Activated T-cell treated with anti-CD3 and anti-CD28 coated beads, Interleukin-2, amount 50 U/mL, for 72 hours (primary cell): ENCODE measurements at regions not wholly inside any gene's neighbourhood (a gene's known extent, or its start where the extent isn't known, plus 50 kb on each side); places are given as distances from the start of the nearest gene placed in this dataset.
"Not testable (repeated sequence)": the region's sequence is repeated elsewhere in the genome, so short reads cannot be mapped to it uniquely, and the experiment has no call there.

Experiments
- ATAC-seq, 2 donors: fragments of 150-1000 bp; cut with Tn5 transposase; replicated peaks in 1 of 2; 2 replicates each; pipeline ENCODE4 v1.10.0; 2021; ENCODE audit warnings: moderate library complexity in 2 of 2, mild to moderate bottlenecking in 1 of 2
- DNase-seq, 2 donors: peaks; one replicate each; pipeline ENCODE4 v3.0.0; 2021 to 2022; ENCODE audit warnings: mixed read lengths in 1 of 2
- H3K27ac Mint-ChIP-seq: one replicate; pipeline ENCODE4 v1.8.0; 2022; ENCODE audit warnings: mild to moderate bottlenecking, moderate library complexity, mixed read lengths
- H3K27me3 Mint-ChIP-seq: one replicate; pipeline ENCODE4 v1.8.0; 2022; ENCODE audit warnings: low read depth, mixed read lengths
- H3K36me3 Mint-ChIP-seq, 2 donors: one replicate each; pipeline ENCODE4 v1.8.0; 2022; ENCODE audit warnings: mixed read lengths in 2 of 2, mild to moderate bottlenecking in 1 of 2; ENCODE audit not compliant: insufficient read depth in 2 of 2
- H3K4me1 Mint-ChIP-seq: one replicate; pipeline ENCODE4 v1.8.0; 2022; ENCODE audit warnings: low read depth, mixed read lengths
- H3K4me3 Mint-ChIP-seq, 2 donors: one replicate each; pipeline ENCODE4 v1.8.0; 2022; ENCODE audit warnings: mild to moderate bottlenecking in 2 of 2, mixed read lengths in 2 of 2, moderate library complexity in 2 of 2
- H3K9me3 Mint-ChIP-seq, 2 donors: one replicate each; pipeline ENCODE4 v1.8.0; 2022; ENCODE audit warnings: mixed read lengths in 2 of 2

DNA sequence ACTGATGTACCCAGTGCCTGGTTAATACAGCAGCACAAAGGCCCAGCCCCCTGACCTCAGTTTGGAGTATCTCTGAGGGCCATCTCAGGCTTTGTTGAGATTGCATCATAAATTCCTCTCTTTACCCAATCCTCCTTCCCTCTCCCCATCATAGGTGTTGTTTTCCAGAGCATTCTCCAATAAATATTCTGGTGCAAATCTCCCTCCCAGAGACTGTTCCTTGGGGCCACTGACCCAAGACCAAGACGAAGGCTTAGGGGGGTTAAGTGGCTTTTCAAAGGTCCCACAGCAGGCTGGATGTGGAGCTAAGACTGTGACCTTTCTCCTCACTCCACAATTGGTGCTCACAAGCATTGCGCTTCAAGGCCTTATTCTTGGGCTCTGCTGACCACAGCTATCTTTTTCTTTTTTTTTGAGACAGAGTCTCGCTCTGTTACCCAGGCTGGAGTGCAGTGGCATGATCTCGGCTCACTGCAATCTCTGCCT lies 72.4 kb upstream of the ZMYND8 start:
- H3K36me3 Mint-ChIP-seq, result peaks cover 7 to 10% of the 10 kb centered on the region in 2 donors
- peak overlapping the region; percentile 28 for H3K27ac Mint-ChIP-seq
- peaks cover 3% of the 10 kb centered on the region for H3K4me1 Mint-ChIP-seq
- no peaks in the 10 kb centered on the region for H3K27me3 Mint-ChIP-seq
- ATAC-seq (no peak), DNase-seq (no peak)
- no peak overlapping the region for H3K4me3 Mint-ChIP-seq
- H3K9me3 Mint-ChIP-seq, result peaks cover 5 to 9% of the 10 kb centered on the region in 2 donors

DNA sequence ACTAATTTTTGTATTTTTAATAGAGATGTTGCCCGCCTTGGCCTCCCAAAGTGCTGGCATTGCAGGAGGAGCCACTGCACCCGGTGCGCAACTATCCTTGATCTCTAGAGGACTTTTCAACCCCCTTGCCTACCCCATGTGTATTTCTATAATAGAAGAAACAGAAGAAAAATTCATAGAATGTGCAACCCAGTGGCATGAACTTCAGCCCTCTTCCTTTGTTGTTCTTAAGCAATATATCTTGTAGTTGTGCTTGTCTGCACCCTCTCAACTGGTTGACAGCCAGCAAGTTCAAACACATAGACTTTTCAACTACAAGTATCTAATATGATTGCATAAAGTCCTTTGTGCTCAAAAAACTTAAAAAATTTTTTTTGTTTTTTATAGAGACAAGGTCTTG lies 72.3 kb upstream of the NCOA3 start:
- H3K27me3 Mint-ChIP-seq, result no peaks in the 10 kb centered on the region
- peaks cover 8% of the 10 kb centered on the region for H3K4me1 Mint-ChIP-seq
- H3K9me3 Mint-ChIP-seq, result peaks cover 5 to 9% of the 10 kb centered on the region in 2 donors
- H3K4me3 Mint-ChIP-seq, result no peak overlapping the region
- peak overlapping the region; percentile 28 for H3K27ac Mint-ChIP-seq
- ATAC-seq (no peak), DNase-seq (no peak)
- H3K36me3 Mint-ChIP-seq, result peaks cover 7 to 10% of the 10 kb centered on the region in 2 donors

DNA sequence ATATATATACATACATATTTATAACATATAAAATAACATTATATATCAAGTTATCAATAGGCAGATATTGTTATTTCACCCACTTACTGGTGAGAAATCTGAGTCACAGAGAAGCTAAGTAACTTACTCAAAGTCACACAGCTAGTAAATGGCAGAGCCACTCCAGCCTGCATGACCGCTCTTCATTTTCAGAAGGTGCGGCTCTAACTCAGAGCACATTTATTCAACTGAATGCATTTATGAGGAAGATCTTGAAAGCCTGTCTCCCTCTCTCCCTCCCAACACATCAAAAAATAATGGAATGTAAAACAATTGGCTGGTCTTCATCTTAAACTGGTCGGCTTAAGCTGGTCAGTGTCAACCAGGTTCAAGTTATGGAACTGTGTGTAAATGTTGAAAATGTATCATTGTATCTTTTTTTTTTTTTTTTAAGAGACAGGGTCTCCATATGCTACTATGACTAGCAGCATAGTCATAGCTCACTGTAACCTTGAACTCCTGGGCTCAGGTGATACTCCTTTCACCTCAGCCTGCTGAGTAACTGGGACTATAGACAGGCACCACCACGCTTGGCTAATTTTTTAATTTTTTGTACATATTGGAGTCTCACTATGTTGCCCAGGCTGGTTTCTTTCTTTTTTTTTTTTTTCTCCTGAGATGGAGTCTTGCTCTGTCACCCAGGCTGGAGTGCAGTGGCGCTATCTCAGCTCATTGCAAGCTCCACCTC lies 70.7 kb upstream of the NCOA3 start:
- Mint-ChIP-seq H3K9me3 (peaks cover 5 to 9% of the 10 kb centered on the region in 2 donors), H3K27ac (no peak overlapping the region), H3K27me3 (no peaks in the 10 kb centered on the region), H3K4me3 (no peak overlapping the region), H3K36me3 (peaks cover 7 to 10% of the 10 kb centered on the region in 2 donors), H3K4me1 (peaks cover 9% of the 10 kb centered on the region)
- DNase-seq (no peak), ATAC-seq (peak in 1 of 2 donors; percentile 39)

DNA sequence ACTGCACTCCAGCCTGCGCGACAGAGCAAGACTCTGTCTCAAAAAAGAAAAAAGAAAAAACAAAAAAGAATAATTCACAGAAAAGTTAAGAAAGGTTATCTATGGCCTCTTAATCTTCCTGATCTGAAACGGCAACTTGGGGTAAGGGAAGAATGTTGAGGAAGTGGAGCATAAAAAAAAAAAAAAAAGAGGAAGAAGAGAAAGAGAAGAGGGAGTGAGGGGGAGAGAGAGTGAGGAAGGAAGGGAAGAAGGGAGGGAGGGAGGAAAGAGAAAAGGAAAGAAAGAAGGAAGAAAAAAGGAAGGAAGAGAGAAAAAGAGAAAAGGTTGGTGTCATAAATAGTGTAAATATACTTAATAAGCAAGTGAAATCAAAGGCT lies 68.9 kb upstream of the NCOA3 start:
- H3K27me3 Mint-ChIP-seq, result no peaks in the 10 kb centered on the region
- peaks cover 2% of the 10 kb centered on the region in 2 donors for H3K36me3 Mint-ChIP-seq
- no peak for DNase-seq
- no peak overlapping the region for H3K4me3 Mint-ChIP-seq
- no peak overlapping the region for H3K27ac Mint-ChIP-seq
- H3K4me1 Mint-ChIP-seq, result peaks cover 9% of the 10 kb centered on the region
- ATAC-seq, result no peak
- peaks cover under 1 to 1% of the 10 kb centered on the region in 2 donors for H3K9me3 Mint-ChIP-seq

DNA sequence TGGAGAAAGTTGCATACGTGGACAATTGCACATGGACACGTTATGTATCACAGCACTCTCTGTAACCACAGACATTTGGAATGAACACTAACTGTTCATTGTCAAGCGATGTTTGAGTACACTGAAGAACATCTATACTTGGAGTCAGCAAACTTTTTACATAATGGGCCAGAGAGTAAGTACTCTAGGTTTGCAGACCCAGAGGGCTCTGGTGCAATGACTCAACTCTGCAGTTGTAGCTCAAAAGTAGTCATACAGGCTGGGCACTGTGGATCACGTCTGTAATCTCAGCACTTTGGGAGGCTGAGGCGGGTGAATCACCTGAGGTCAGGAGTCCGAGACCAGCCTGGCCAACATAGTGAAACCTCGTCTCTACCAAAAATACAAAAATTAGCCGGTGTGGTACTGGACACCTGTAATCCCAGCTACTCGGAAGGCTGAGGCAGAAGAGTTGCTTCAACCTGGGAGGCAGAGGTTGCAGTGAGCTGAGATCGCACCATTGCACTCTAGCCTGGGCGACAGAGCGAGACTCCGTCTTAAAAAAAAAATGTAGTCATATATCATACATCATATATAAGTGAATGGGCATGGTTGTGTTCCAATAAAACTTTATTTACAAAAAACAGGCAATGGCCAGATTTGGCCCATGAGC lies 67.4 kb upstream of the NCOA3 start:
- not testable (repeated sequence) for H3K36me3 Mint-ChIP-seq, H3K9me3 Mint-ChIP-seq, H3K4me1 Mint-ChIP-seq, DNase-seq, H3K4me3 Mint-ChIP-seq, H3K27ac Mint-ChIP-seq, H3K27me3 Mint-ChIP-seq
- peak; percentile 32 to 52 for ATAC-seq

DNA sequence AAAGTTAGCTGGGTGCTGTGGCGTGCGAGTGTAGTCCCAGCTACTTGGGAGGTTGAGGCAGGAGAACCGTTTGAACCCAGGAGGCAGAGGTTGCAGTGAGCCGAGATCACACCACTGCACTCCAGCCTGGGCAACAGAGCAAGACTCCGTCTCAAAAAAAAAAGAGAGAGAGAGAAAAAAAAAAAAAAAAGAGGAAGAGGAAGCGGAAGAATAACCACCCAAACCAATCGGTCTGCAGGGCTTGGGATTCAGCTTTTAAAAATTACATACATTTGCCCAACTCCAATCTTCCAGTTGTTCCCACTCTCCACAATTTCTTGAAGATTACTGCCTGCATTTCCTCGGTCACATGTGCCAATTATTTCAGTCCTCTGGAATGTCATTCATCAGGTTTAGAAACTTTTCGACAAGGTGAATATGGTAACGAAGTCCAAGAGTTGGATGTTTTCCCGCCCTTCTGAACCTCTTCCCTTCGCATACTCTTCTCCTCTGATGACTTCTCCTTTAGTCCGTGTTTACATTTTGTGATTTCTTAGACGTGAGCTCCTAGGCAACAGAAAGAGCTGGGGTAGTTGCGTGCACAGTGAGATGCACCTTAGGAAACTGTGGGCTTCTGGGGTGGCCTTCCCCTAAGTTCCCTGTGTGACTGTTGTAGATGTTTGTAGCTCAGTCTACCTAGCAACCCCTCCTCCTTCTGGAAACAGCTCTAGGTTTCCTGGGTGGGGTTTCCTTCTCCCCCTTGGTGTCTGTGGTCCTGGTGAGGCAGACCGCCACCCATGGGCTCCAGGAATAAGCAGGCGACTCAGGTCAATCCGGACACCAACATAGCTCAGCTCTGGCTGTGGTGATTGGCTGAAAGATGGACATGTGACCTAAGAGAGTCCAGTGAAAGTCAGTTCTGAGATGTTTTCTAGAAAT lies 63.0 kb upstream of the NCOA3 start:
- DNase-seq (no peak), ATAC-seq (peak; percentile 47 to 49)
- Mint-ChIP-seq H3K27me3 (no peaks in the 10 kb centered on the region), H3K36me3 (no peaks in the 10 kb centered on the region), H3K27ac (no peak overlapping the region), H3K9me3 (no peaks in the 10 kb centered on the region), H3K4me1 (peaks cover 7% of the 10 kb centered on the region), H3K4me3 (no peak overlapping the region)

DNA sequence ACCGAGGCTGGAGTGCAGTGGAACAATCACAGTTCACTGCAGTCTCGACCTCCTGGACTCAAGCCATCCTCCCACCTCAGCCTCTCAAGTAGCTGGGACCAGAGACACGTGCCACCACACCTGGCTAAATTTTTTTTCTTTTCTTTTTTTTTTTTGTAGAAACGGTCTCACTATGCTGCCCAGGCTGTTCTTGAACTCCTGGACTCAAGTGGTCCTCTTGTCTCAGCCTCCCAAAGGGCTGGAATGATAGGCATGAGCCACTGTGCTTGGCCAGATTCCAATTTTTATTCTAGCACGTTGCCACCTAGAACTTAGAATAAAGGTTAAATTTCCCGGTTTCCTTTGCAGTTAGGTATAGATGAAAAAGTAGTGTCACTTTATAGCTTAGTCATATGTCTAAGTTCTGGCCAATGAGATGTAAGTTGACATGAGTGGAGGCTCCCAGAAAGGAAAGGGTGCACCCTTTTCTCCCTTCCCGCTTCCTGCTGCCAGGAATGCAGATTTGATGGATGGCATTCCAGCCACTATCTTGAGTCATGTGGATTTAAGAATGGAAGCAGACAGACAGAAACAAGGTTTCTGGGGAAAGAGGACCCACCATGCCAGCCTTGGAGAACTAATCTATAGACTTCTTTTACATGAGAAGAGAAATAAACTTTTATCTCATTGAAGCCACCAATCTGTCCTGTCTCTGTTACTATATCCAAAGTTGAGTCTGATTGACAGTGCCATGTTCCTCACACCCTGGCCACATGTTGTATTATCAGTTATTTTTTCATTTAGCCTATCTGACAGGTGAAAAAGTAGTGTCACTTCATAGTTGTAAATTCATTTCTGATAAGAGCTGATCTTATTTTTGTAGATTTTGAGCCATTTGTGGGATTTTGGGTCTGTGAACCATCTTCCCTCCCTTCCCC lies 60.6 kb upstream of the NCOA3 start:
- Mint-ChIP-seq H3K4me1 (no peaks in the 10 kb centered on the region), H3K9me3 (no peaks in the 10 kb centered on the region), H3K27ac (no peak overlapping the region), H3K4me3 (no peak overlapping the region), H3K27me3 (no peaks in the 10 kb centered on the region), H3K36me3 (no peaks in the 10 kb centered on the region)
- no peak for ATAC-seq
- no peak for DNase-seq

DNA sequence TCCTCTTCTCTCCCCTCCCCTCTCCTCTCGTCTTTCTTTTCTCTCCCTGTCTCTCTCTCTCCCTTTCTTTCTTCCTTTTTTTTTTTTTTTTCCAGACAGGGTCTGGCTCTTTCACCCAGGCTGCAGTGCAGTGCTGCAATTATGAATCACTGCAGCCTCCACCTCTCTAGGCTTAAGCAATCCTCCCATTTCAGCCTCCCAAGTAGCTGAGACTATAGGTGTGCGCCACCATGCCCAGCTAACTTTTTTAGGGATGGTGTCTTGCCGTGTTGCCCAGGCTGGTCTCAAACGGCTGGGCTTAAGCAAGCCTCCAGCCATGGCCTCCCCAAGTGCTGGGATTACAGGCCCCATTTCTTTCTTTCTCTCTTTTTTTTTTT lies 59.9 kb upstream of the NCOA3 start:
- H3K27ac Mint-ChIP-seq, result peak overlapping the region; percentile 89
- ATAC-seq, result no peak
- DNase-seq, result no peak
- H3K4me3 Mint-ChIP-seq, result no peak overlapping the region
- H3K9me3 Mint-ChIP-seq, result no peaks in the 10 kb centered on the region
- no peaks in the 10 kb centered on the region for H3K4me1 Mint-ChIP-seq
- H3K36me3 Mint-ChIP-seq, result no peaks in the 10 kb centered on the region
- no peaks in the 10 kb centered on the region for H3K27me3 Mint-ChIP-seq

DNA sequence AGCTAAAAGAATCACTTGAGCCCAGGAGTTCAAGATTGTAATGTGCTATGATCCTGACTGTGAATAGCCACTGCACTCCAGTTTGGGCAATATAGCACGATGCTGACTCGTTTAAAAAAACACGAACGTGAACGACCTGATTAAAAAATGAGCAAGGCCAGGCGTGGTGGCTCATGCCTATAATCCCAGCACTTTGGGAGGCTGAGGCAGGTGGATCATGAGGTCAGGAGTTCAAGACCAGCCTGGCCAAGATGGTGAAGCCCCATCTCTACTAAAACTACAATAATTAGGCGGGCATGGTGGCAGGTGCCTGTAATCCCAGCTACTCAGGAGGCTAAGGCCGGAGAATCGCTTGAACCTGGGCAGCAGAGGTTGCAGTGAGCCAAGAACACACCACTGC lies 58.6 kb upstream of the NCOA3 start:
- not testable (repeated sequence) for H3K36me3 Mint-ChIP-seq, H3K4me1 Mint-ChIP-seq, ATAC-seq, H3K27me3 Mint-ChIP-seq, DNase-seq, H3K4me3 Mint-ChIP-seq, H3K9me3 Mint-ChIP-seq, H3K27ac Mint-ChIP-seq

DNA sequence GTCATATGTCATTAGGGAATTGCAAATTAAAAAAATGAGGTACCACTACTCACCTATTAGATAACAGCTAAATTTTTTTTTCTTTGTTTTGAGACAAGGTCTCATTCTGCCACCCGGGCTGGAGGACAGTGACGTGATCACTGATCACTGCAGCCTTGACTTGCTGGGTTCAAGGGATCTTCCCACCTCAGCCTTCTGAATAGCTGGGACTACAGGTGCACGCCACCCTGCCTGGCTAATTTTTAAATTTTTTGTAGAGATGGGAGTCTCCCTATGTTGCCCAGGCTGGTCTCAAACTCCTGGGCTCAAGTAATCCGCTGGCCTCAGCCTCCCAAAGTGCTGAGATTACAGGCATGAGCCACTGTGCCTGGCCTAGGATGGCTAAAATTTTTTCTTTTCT lies 57.1 kb upstream of the NCOA3 start:
- H3K4me3 Mint-ChIP-seq, result no peak overlapping the region
- H3K36me3 Mint-ChIP-seq, result no peaks in the 10 kb centered on the region
- ATAC-seq (no peak), DNase-seq (no peak)
- no peaks in the 10 kb centered on the region for H3K27me3 Mint-ChIP-seq
- H3K27ac Mint-ChIP-seq, result no peak overlapping the region
- no peaks in the 10 kb centered on the region for H3K4me1 Mint-ChIP-seq
- H3K9me3 Mint-ChIP-seq, result no peaks in the 10 kb centered on the region

DNA sequence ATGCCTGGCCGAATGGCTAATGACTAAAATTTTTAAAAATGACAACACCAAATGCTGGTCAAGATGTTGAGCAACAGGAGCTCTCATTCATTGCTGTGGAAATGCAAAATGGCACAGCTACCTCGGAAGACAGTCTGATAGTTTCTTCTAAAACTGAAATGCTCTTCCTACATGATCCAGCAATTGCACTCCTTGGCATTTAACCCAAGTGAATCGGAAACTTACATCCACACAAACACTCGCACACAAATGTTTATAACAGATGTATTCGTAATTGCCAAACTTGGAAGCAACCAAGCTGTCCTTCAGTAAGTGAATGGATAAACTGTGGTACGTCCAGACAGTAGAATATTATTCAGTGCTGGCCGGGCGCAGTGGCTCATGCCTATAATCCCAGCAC lies 56.4 kb upstream of the NCOA3 start:
- no peak for ATAC-seq

More for the DNA sequence above, 56.4 kb upstream of the NCOA3 start:
- H3K4me1 Mint-ChIP-seq, result no peaks in the 10 kb centered on the region
- no peak overlapping the region for H3K4me3 Mint-ChIP-seq
- H3K27me3 Mint-ChIP-seq, result no peaks in the 10 kb centered on the region
- no peaks in the 10 kb centered on the region for H3K36me3 Mint-ChIP-seq
- H3K9me3 Mint-ChIP-seq, result no peaks in the 10 kb centered on the region
- no peak for DNase-seq
- no peak overlapping the region for H3K27ac Mint-ChIP-seq
